ENCODE measurements at regions not wholly inside any gene's neighbourhood (a gene's known extent, or its start where the extent isn't known, plus 50 kb on each side); places are given as distances from the start of the nearest gene placed in this dataset.
"Not testable (repeated sequence)": the region's sequence is repeated elsewhere in the genome, so short reads cannot be mapped to it uniquely, and the experiment has no call there.

DNA sequence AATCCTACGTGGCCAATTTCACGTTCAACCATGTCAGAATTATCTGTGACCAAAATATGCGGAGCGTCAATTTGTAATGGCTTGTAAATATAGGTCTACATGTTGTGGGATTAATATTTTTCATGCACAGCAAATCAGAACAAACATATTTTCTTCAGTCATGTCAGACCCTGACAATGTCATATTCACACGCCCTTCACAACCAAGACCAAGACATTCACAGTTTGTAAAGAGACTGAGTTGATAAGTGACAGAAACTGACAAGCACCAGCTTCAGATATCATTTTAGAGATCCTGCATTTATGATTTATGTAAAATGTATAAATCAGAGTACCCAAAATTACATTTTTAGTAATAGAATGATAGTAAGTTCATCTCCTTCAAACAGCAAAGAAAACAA, 57.3 kb upstream of the NOVA1 start:
- ATAC-seq, result no peak

DNA sequence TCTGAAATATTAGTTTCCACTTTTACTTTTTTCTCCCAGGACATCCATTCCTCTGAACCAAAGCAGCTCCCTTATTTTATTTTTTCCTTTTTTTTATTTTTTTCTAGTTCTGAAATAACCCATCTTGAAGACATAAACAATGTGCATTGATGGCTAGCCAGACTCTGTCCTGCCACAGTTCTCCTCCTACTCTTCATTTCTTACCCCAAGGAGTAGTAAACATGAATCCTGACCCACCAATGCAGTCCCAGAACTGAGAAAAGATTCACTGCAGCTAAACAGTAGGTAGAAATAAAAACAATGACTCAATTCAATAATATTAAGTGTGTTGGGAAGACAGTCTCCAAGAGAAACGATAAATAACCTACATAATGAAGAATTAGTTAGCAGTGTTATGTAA, 65.7 kb upstream of the NOVA1 start:
- ATAC-seq, result no peak

DNA sequence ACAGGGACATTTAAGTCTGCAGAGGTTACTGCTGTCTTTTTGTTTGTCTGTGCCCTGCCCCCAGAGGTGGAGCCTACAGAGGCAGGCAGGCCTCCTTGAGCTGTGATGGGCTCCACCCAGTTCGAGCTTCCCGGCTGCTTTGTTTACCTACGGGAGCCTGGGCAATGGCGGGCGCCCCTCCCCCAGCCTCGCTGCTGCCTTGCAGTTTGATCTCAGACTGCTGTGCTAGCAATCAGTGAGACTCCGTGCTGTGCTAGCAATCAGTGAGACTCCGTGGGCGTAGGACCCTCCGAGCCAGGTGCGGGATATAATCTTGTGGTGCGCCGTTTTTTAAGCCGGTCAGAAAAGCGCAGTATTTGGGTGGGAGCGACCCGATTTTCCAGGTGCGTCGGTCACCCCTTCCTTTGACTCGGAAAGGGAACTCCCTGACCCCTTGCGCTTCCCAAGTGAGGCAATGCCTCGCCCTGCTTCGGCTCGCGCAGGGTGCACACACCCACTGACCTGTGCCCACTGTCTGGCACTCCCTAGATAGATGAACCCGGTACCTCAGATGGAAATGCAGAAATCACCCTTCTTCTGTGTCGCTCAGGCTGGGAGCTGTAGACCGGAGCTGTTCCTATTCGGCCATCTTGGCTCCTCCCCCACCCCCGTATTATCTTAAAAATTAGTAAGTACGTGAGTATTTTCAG, 81.0 kb upstream of the NOVA1 start:
- not testable (repeated sequence) for ATAC-seq

DNA sequence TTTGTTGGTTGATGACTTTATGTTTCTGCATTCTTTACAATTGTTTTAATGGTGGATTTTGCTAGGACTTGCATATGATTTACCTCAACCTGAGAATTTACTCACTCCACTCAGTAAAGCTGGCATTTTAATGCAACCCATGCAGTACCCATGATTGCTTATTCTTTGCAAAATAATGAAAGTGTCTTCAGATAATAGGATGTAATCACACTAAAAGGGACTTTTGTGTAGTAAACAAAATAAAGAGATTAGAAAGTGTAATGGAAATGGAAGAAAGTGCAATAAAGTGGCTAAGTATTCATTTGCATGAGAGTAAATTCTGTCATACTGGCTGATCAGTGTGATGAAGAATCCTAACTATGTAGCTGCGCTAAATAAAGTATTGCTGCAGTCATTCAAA, 87.6 kb upstream of the NOVA1 start:
- no peak for ATAC-seq

DNA sequence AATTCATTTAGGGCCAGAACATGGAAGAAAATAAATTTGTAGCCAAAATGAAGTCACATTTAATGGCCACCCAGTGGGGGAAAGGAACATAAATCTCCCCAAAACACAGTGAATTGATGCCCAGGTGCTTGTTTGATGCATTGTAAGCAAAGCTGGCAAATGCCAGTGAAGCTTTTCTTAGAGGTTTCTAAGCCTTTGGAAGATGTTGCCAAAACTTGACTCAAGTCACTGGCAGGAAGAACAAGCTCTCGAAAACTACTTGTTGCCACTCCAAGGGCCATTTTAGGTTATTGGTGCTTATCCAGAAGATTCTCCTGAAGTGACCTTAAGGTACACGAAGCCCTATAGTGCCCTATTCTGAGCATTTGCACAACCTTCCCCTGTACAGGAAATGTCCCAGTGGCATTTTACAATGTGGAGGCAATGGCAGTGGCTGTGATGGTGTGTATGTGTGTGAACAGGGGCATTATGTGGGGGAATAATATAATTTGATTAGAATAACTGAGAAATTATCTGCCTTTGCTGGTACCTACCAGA, 89.5 kb upstream of the NOVA1 start:
- no peak for ATAC-seq

DNA sequence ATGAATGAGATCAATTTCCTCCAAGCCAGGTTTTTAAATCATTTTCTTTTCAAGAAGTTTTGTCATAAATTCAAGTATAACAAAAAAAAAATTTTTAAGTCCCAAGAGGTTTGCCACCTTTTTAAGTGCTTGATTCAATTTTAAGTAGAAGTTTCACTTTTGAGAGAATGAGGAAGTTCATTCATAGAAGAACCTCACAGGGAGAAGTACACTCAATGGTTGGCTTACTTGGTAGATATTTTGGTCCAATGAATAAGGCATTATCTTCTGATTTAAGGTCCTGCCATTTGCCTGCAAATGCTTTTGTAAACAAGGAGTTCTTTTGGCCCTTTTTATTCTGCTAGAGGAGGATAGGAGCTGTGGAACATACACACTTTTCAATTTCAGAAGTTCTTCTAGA, 96.7 kb upstream of the NOVA1 start:
- no peak for ATAC-seq

DNA sequence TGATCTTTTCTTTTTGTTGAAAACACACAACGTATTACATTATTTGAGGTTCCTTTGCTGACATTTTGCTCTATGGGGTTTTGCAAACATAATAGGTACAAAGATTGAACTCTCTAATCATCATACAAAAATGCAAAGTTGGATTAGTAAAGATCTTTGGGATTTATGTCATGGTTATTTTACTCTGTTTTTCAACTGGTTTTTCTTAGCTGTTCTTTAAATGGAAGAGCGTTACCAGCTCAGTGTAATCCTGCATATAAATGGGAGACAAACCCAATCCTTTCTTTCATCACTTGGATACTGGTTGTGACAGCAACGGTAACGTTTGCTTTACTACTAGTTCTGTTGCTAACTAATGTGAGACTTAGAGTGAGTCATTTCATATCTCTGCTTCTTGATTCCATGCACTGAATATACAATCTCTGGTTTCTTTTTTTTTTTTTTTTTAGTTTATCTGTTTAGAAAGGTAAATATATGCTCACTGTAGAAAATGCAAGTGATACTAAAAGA, 104.9 kb upstream of the NOVA1 start:
- no peak for ATAC-seq

DNA sequence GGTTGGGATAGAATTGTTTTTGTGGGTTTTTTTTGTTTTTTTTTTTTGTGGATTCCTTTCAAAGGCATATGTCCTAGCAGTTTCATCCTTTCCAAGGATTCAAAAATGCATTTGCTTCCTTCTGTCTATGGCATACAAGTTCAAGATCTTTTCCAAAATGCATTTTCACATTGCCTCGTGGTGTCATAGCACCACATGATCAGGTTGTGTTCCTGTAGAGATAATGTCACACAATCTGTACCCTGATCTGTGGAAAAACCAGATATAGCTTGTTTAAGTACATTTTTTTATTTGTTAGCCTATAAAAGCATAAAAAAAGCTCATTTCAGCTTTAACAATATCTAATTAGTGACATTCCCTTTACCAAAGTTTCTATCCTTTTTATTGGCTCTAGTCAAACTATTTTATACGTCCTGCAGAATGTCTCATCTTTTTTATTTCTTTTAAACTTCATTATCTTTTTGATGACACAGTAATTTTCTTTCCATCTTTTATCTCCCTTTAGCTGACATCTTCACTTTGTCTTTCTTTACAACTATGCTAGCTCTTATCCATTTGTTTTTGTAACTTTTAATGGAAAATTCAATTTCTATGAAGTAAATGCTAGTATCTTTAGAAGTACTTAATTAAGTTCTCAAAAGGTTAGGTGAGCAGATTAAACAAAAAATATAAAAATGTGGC, 106.0 kb upstream of the NOVA1 start:
- no peak for ATAC-seq

DNA sequence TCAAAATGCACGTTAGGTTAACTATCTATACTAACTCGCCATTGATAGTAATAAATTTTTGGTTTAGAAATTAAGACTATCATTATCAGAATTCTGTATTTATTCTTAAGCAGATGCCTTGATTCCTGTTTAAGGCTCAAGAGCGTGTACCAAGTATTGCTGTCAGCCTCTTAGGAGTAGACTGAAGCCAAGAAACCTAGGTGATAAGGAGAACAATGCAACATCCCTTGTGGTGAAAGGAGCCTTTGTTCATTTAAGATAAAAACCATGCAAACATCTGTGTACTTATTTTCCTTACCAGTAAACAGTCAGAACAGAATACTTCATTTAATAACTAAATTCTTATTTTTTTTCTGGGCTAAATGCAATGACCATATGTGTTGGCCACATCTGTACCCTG, 109.4 kb upstream of the NOVA1 start:
- ATAC-seq, result no peak

- no peak for ATAC-seq
Measured at GRCh38 chr14:26709019-26709418, 111.2 kb upstream of the NOVA1 start.

DNA sequence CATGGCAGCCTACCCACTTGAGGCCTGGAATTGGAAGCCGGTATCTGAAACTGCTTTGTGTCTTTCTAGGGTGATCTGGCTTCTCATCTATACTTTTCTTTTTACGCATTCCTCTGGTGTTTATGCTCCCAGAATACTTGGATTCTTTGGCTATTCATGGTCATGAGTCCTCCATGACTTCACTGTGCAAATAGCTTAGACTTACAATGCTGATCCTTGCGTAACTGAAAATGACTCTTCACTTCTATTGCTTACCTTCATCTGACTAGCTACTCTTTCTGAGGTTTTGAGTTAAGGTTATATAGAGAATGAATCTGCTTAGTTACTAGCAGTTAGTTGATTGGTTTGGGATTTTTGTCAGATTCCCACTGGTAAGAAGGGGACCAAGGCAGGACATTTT, 121.7 kb upstream of the NOVA1 start:
- ATAC-seq, result no peak

- ATAC-seq, result no peak
Measured at GRCh38 chr14:26722258-26722657, 124.4 kb upstream of the NOVA1 start.

GRCh38 chr14:26729851-26730250, 132.0 kb upstream of the NOVA1 start:
- no peak for ATAC-seq

GRCh38 chr14:26730929-26731618, 133.2 kb upstream of the NOVA1 start:
- ATAC-seq, result no peak

GRCh38 chr14:26735811-26736210, 138.0 kb upstream of the NOVA1 start:
- ATAC-seq, result no peak

DNA sequence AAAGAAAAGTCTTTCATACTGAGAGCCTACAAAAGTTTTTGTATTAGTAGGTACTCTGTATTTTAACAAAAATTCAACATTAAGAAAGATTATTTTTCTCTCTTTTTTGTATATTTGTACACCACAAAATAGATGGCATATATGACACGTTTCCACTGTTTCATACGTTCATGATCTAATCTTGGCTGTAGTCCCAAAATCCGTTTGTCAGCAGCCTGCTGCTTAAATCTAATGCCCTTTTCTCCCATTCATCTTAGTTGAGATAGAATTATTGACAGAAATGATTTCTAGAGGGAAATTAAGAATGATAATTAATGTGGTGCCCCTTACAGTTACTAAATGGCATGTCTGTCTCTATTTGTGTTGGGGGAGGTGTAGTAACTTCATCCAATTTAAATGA, 140.7 kb upstream of the NOVA1 start:
- no peak for ATAC-seq

DNA sequence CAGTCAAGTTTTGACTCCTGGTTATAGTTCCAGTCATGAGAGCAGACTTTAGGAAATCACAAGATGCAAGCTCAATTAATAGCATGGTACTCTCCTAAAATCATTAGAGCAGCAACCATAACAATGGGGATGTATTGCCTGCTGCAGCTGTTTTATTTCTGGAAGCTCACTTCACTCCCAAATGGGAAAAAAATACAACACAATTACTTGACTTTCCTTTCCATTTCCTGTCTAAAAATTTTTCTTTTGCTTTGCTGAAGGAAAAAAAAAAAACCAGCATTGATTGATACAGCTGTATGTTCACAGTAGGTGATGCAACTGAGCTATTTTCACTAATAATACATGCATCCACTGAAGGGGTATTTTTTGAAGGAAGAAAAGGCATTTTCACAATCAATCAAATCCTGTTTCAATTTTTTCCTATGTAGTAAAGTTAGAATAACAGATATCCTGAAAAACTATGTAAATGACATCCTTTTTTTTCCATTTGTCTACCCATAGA, 143.9 kb upstream of the NOVA1 start:
- ATAC-seq, result no peak

- no peak for ATAC-seq
Measured at GRCh38 chr14:26743284-26743683, 145.5 kb upstream of the NOVA1 start.

- ATAC-seq, result no peak
Measured at GRCh38 chr14:26744903-26745302, 147.1 kb upstream of the NOVA1 start.

DNA sequence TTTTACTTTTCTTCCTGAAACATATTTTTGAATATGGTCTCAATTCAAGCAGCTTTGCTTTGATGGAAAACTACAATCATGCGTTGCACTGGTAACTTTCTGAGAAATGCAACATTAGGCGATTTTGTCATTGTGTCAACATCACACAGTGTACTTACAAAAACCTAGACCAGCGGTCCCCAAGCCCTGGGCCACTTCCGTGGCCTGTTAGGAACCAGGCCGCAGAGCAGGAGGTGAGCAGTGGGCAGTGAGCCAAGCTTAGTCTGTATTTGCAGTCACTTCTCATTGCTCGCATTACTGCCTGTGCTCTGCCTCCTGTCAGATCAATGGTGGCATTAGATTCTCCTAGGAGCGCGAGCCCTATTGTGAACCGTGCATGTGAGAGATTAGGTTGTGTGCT, 163.7 kb upstream of the NOVA1 start:
- no peak for ATAC-seq

GRCh38 chr14:26765301-26765700, 167.5 kb upstream of the NOVA1 start:
- no peak for ATAC-seq

DNA sequence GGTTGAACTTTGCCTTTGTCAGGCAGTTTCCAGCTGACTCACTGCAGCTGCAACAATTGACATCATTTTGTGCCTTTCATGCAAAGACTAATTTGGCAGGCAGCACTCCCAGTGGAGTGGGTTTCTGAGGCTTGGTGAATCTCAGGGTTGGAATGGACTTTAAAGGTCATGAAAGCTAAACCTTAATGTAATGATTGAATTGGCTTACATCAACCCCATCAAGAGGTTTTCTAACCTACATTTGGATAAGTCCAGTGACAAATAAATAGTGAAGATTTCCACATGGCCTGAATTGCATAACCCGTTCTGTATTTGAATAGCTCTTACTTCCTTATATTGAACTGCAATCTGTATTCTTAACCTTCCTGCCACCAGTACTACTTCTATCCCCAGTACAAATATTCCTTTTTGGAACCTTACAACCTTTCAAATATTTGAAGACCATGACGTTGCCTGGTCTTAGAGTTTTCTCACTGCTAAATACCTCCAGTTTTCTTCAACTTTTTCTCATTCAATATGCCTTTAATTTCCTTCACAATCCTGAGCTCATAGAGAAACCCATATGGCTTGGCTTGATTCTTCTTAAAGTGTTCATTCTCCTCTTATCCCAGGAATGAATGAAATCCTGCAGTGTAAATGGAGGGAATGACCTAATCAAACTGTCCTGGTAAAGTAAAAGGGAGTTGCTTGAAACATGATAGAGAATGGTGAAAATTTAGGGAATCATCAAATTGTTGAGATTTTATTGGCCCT, 168.1 kb upstream of the NOVA1 start:
- ATAC-seq, result no peak

- no peak for ATAC-seq
Measured at GRCh38 chr14:26766726-26767125, 168.9 kb upstream of the NOVA1 start.

All from esophagus mucosa (tissue), 1 donor.